Testis (tissue), 2 donors: ENCODE measurements at regions not wholly inside any gene's neighbourhood (a gene's known extent, or its start where the extent isn't known, plus 50 kb on each side); places are given as distances from the start of the nearest gene placed in this dataset.

Source experiments
- DNase-seq: peaks from one replicate; pipeline ENCODE4 v3.0.0-alpha.2; 2019
- H3K27ac ChIP-seq, 2 donors: fragments of 200-600 bp; sonication (generic); one replicate each; pipeline ENCODE4 v1.5.1; 2019
- H3K27me3 ChIP-seq: fragments of 200-600 bp; sonication (generic); one replicate; pipeline ENCODE4 v1.5.1; 2019
- H3K36me3 ChIP-seq: fragments of 200-600 bp; sonication (generic); one replicate; pipeline ENCODE4 v1.5.1; 2017; ENCODE audit warnings: low read depth; ENCODE audit errors: missing control alignments
- H3K4me1 ChIP-seq: fragments of 200-600 bp; sonication (generic); one replicate; pipeline ENCODE4 v1.5.1; 2019
- H3K4me3 ChIP-seq, 2 donors: fragments of 200-600 bp; sonication (generic); one replicate each; pipeline ENCODE4 v1.5.1; 2017 to 2019
- H3K9me3 ChIP-seq: fragments of 200-600 bp; sonication (generic); one replicate; pipeline ENCODE4 v1.5.1; 2017
- CTCF ChIP-seq, 3 experiments: fragments of 450-650 bp in 2 of 3; fragments of 200-600 bp in 1 of 3; sonication (generic) in 1 of 3; IDR thresholded peaks; one replicate each; pipeline ENCODE4 v1.5.1; 2016 to 2019; ENCODE audit warnings: antibody characterized with exemption in 3 of 3, mild to moderate bottlenecking in 2 of 3, moderate library complexity in 1 of 3
- POLR2A ChIP-seq: fragments of 450-650 bp; IDR thresholded peaks from one replicate; pipeline ENCODE4 v1.6.1; 2017; ENCODE audit warnings: antibody characterized with exemption, mild to moderate bottlenecking, moderate library complexity
- WGBS, 2 donors: methylation state at CpG; one replicate each; pipeline ENCODE4 v1.1.5; 2018; 5-methylcytosine and 5-hydroxymethylcytosine counted together
- intact Hi-C: fragments of 100-400 bp; cut with DNase I; formaldehyde crosslinking; loops from one replicate; pipeline ENCODE4 v1.15.1; 2023; ENCODE audit warnings: low total_unique reads

DNA sequence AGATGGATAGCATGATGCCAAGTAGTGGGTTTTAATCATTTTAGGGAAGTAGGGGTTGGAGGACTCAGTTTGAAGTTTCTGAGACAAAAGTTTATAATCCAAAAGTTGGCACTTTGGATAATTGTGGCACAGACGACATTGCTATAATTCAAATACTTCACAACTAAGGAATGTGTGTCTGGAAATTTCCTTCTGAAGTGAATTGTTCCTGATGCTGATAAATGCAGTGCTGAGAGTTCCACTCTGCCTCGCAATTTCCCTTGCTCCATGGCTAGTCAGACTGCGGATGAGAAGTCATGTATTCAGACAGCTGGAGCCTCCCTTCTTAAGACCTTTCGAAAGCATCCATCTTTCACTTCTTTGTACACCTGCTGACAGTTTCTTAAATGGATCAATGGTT, 393.3 kb upstream of the PRICKLE1 start:
- DNase-seq = no peak
- WGBS, 2 donors = 83 to 90% methylated on average over 4 of the region's 4 CpGs

DNA sequence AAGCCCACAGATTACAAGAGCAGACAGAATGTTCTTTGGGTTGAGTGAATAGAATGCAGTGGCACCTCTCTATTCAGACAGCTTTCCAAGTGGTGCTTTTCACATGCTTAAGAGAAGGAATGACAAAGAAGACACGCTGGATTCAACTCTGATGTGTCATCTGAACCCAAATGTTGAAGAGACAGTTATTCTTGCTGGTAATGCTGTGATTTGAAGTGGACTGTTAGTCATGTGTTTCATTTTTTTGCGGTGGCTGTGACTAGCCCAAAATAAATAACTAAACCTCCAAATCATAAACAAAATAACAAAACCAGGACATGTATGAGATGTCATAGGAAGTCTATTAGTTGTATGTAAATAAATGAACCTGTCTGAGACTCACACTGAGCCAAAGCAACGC, 391.8 kb upstream of the PRICKLE1 start:
- Histone ChIP-seq H3K4me1 (no peaks in the 10 kb centered on the region), H3K36me3 (no peaks in the 10 kb centered on the region), H3K27me3 (no peaks in the 10 kb centered on the region), H3K4me3 (no peak overlapping the region), H3K9me3 (no peaks in the 10 kb centered on the region), H3K27ac (no peak overlapping the region)
- TF ChIP-seq POLR2A (no peak), CTCF (IDR thresholded peaks at IDR 0.05) (no peak)
- WGBS, 2 donors = 91 to 93% methylated on average over 3 of the region's 3 CpGs
- intact Hi-C loops = no loop called here
- no peak for DNase-seq

More for the DNA sequence above, 393.3 kb upstream of the PRICKLE1 start:
- TF ChIP-seq CTCF (IDR thresholded peaks at IDR 0.05) (no peak), POLR2A (no peak)
- Histone ChIP-seq H3K4me3 (no peak overlapping the region), H3K4me1 (no peaks in the 10 kb centered on the region), H3K36me3 (no peaks in the 10 kb centered on the region), H3K9me3 (no peaks in the 10 kb centered on the region), H3K27ac (no peak overlapping the region), H3K27me3 (no peaks in the 10 kb centered on the region)
- intact Hi-C loops = no loop called here

- TF ChIP-seq CTCF (IDR thresholded peaks at IDR 0.05) (no peak), POLR2A (no peak)
- intact Hi-C loops = no loop called here
- H3K27ac ChIP-seq = no peak overlapping the region
- H3K27me3 ChIP-seq = no peaks in the 10 kb centered on the region
- no peak overlapping the region for H3K4me3 ChIP-seq
- no peaks in the 10 kb centered on the region for H3K4me1 ChIP-seq
- 91 to 94% methylated on average over 5 of the region's 5 CpGs for WGBS, 2 donors
- no peaks in the 10 kb centered on the region for H3K36me3 ChIP-seq
- H3K9me3 ChIP-seq = no peaks in the 10 kb centered on the region
- DNase-seq = no peak
Measured at GRCh38 chr12:42980441-42980840, 390.9 kb upstream of the PRICKLE1 start.

DNA sequence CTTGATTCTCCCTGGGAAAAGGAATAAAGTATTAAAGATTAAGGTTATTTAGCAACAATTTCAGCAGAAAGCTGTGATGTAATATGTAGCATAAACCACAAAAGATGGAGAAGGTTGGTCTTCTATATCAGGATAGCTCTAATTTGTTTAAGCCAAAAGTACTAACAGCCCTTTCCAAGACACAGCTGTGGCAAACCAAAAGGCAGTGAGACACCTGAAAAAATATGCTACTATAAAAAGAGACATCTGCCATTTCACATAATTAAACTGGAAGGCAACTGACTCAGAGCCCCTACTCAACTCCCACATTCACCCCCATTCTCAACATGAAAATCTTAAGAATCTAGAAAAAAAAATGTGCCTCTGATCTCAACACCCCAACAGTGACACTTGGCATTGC, 390.2 kb upstream of the PRICKLE1 start:
- intact Hi-C loops = no loop called here
- Histone ChIP-seq H3K27ac (no peak overlapping the region), H3K9me3 (no peaks in the 10 kb centered on the region)

More for the DNA sequence above, 390.2 kb upstream of the PRICKLE1 start:
- TF ChIP-seq CTCF (IDR thresholded peaks at IDR 0.05) (no peak), POLR2A (no peak)
- Histone ChIP-seq H3K27me3 (no peaks in the 10 kb centered on the region), H3K36me3 (no peaks in the 10 kb centered on the region), H3K4me1 (no peaks in the 10 kb centered on the region), H3K4me3 (no peak overlapping the region)
- no peak for DNase-seq
